Hindlimb muscle (tissue), 1 donor: ENCODE measurements at regions not wholly inside any gene's neighbourhood (a gene's known extent, or its start where the extent isn't known, plus 50 kb on each side); places are given as distances from the start of the nearest gene placed in this dataset.
A peak's percentile ranks its signal among the peaks of the same experiment; 100 is the strongest.
"Not testable (repeated sequence)": the region's sequence is repeated elsewhere in the genome, so short reads cannot be mapped to it uniquely, and the experiment has no call there.

Experiments
- DNase-seq: peaks from one replicate; pipeline ENCODE4 v3.0.0-alpha.2; 2013

- DNase-seq: no peak
Observed at GRCh38 chr1:60886090-60886489, 196.3 kb upstream of the NFIA start.

GRCh38 chr1:60880202-60880601 is 202.2 kb upstream of the NFIA start:
- no peak for DNase-seq

- DNase-seq: no peak
Observed at GRCh38 chr1:60878323-60878722, 204.0 kb upstream of the NFIA start.

GRCh38 chr1:60877376-60877775 is 205.0 kb upstream of the NFIA start:
- DNase-seq: no peak

- no peak for DNase-seq
Observed at GRCh38 chr1:60876952-60877351, 205.4 kb upstream of the NFIA start.

- no peak for DNase-seq
Observed at GRCh38 chr1:60875138-60875537, 207.2 kb upstream of the NFIA start.

- no peak for DNase-seq
Observed at GRCh38 chr1:60874718-60875117, 207.6 kb upstream of the NFIA start.

- DNase-seq: not testable (repeated sequence)
Observed at GRCh38 chr1:60873396-60873795, 209.0 kb upstream of the NFIA start.

- no peak for DNase-seq
Observed at GRCh38 chr1:60872426-60873054, 209.8 kb upstream of the NFIA start.

GRCh38 chr1:60870269-60870865 is 212.0 kb upstream of the NFIA start:
- no peak for DNase-seq

- no peak for DNase-seq
Observed at GRCh38 chr1:60868901-60869663, 213.3 kb upstream of the NFIA start.

- DNase-seq: no peak
Observed at GRCh38 chr1:60867782-60868181, 214.6 kb upstream of the NFIA start.

GRCh38 chr1:60866917-60867531 is 215.3 kb upstream of the NFIA start:
- peak; percentile 69 for DNase-seq

GRCh38 chr1:60866226-60866900 is 216.0 kb upstream of the NFIA start:
- no peak for DNase-seq

- DNase-seq: no peak
Observed at GRCh38 chr1:60865166-60865565, 217.2 kb upstream of the NFIA start.

- DNase-seq: no peak
Observed at GRCh38 chr1:60864722-60865121, 217.6 kb upstream of the NFIA start.

GRCh38 chr1:60863131-60863530 is 219.2 kb upstream of the NFIA start:
- no peak for DNase-seq

- DNase-seq: no peak
Observed at GRCh38 chr1:60861961-60862567, 220.3 kb upstream of the NFIA start.

- no peak for DNase-seq
Observed at GRCh38 chr1:60859111-60859510, 223.2 kb upstream of the NFIA start.

- DNase-seq: no peak
Observed at GRCh38 chr1:60857851-60858250, 224.5 kb upstream of the NFIA start.

GRCh38 chr1:60850084-60850483 is 232.3 kb upstream of the NFIA start:
- no peak for DNase-seq

- no peak for DNase-seq
Observed at GRCh38 chr1:60849401-60849800, 233.0 kb upstream of the NFIA start.
